Activated CD4-positive, alpha-beta T cell treated with anti-CD3 and anti-CD28 coated beads, Interleukin-2, amount 50 U/mL, for 4 hours (primary cell): ENCODE measurements at regions not wholly inside any gene's neighbourhood (a gene's known extent, or its start where the extent isn't known, plus 50 kb on each side); places are given as distances from the start of the nearest gene placed in this dataset.

ENCODE experiments used
- DNase-seq, 2 experiments: peaks; one replicate each; pipeline ENCODE4 v3.0.0-alpha.2; 2020

- DNase-seq: no peak
Measured at GRCh38 chr12:67504026-67504425, 144.5 kb upstream of the DYRK2 start.

GRCh38 chr12:67506739-67507138 lies 141.8 kb upstream of the DYRK2 start:
- no peak for DNase-seq

- DNase-seq: no peak
Measured at GRCh38 chr12:67508830-67509229, 139.7 kb upstream of the DYRK2 start.

GRCh38 chr12:67509666-67510386 lies 138.7 kb upstream of the DYRK2 start:
- no peak for DNase-seq

- no peak for DNase-seq
Measured at GRCh38 chr12:67512061-67512460, 136.5 kb upstream of the DYRK2 start.

- DNase-seq: no peak
Measured at GRCh38 chr12:67514502-67514901, 134.0 kb upstream of the DYRK2 start.

- DNase-seq: no peak
Measured at GRCh38 chr12:67515679-67516340, 132.7 kb upstream of the DYRK2 start.

GRCh38 chr12:67517181-67517887 lies 131.2 kb upstream of the DYRK2 start:
- no peak for DNase-seq

- DNase-seq: no peak
Measured at GRCh38 chr12:67519484-67520433, 128.8 kb upstream of the DYRK2 start.

GRCh38 chr12:67520606-67521005 lies 127.9 kb upstream of the DYRK2 start:
- DNase-seq: no peak

- no peak for DNase-seq
Measured at GRCh38 chr12:67522222-67522621, 126.3 kb upstream of the DYRK2 start.

GRCh38 chr12:67523538-67523937 lies 125.0 kb upstream of the DYRK2 start:
- no peak for DNase-seq

- DNase-seq: no peak
Measured at GRCh38 chr12:67524861-67525616, 123.5 kb upstream of the DYRK2 start.

- no peak for DNase-seq
Measured at GRCh38 chr12:67525617-67525884, 123.0 kb upstream of the DYRK2 start.

- no peak for DNase-seq
Measured at GRCh38 chr12:67526129-67526528, 122.4 kb upstream of the DYRK2 start.

- DNase-seq: no peak
Measured at GRCh38 chr12:67531051-67531450, 117.5 kb upstream of the DYRK2 start.

GRCh38 chr12:67531501-67531900 lies 117.0 kb upstream of the DYRK2 start:
- no peak for DNase-seq

- no peak for DNase-seq
Measured at GRCh38 chr12:67533159-67533558, 115.4 kb upstream of the DYRK2 start.

- no peak for DNase-seq
Measured at GRCh38 chr12:67534046-67534445, 114.5 kb upstream of the DYRK2 start.

GRCh38 chr12:67534681-67535080 lies 113.9 kb upstream of the DYRK2 start:
- no peak for DNase-seq

- DNase-seq: no peak
Measured at GRCh38 chr12:67535176-67535575, 113.4 kb upstream of the DYRK2 start.

GRCh38 chr12:67535971-67536370 lies 112.6 kb upstream of the DYRK2 start:
- DNase-seq: no peak
